Pulmonary artery endothelial cell (primary cell): ENCODE measurements at regions not wholly inside any gene's neighbourhood (a gene's known extent, or its start where the extent isn't known, plus 50 kb on each side); places are given as distances from the start of the nearest gene placed in this dataset.

Experiments
- DNase-seq: peaks from one replicate; pipeline ENCODE4 v3.0.0-alpha.2; 2011; ENCODE audit warnings: low read depth, low spot score

DNA sequence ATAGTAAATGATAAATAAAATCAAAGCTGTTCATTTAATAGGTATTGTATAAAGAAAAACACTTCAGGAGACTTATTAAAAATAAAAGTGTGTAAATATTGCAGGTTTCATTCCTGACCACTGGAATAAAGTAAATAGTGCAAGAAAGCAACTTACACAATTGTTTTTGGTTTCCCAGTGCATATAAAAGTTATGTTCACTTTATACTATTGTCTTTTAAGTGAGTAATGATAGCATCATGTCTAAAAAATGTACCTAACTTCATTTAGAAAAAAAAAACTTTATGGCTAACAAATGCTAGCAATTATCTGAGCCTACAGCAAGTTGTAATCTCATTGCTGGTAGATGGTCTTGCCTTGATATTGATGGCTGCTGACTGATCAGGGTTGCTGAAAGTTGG lies 726.6 kb upstream of the POU3F2 start:
- no peak for DNase-seq

DNA sequence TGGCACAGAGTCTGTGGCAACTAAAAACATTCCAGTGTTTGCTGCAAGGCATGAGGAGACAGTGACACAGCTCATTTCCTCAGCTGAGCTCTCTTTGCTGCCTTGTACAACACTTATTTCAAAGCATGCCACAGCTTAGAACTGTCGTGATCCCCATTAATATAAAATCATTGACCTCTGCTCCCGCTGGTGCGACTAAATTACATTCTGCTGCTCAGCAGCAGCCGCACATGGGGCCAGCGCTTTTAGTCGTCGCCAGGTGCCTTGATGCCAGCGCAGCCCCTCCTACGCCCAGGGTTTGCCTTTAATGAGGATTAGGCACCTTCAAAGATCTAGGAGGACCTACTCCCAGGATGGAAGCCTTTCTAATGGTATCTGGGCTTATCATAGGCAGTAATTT lies 717.9 kb upstream of the POU3F2 start:
- DNase-seq = no peak

DNA sequence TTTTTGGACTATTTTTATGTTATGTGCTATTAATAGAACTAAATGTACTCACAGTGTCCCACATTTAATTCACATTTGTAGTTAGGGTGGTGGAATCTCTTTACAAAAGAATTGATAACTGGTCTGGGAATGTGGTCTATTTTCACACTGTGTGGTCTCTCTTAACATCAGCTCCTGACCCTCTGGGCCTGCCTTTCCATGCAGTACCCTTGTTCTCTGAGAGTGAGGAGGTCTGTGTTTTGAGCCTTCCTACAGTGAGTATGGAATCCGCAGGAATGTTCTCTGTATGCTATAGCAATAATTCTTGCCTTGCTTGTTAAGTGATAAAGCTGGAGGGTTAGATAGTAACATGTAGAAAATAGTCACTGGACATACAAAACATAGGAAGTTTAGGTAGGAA lies 717.3 kb upstream of the POU3F2 start:
- no peak for DNase-seq

DNA sequence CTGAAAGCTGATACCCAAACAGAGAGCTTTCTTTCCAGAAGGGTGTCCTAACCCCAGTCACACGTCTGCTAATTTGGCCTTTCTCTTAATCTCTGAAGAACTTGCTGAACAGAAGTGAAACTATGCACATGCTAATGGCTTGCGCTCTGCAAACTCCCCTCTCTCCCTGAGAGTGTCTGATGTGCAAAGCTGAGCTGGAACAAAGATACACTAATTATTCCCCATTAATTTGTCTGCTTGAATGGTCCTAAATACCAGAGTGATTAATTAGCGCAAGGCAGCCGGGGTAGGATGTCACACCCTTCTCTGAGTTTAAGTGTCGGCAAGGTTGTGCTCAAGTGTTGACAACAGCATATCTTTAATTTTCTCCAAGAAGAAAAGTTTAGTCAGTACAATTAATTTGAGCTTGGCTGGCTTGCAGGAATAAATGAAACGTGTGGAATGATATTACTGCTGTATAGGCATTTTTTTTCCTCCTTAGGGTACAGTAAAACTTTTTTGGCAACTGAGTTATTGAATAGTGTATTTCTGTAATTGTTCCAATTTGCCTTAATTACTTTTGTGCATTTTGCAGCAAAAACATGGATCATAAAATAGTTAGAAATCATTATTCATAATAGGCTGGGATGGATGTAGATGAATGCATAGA lies 715.9 kb upstream of the POU3F2 start:
- DNase-seq = no peak

DNA sequence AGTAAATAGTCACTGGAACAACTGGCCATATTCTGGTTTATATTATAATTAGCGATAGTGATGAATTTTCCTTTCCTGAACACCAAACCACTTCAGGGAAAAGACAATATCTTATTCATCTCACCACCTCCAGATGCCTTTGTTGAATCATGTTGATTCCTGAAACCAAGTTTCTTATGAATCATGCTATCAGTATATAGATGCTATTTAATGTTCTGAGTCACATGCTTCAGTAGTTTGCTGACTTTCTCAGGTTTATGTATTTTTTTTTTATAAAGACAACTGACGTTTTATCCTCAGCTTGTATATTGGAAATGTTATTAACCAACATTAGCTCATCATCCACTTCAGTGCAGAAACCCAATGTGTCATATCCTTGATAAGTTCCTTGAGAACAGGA lies 710.2 kb upstream of the POU3F2 start:
- DNase-seq = no peak

DNA sequence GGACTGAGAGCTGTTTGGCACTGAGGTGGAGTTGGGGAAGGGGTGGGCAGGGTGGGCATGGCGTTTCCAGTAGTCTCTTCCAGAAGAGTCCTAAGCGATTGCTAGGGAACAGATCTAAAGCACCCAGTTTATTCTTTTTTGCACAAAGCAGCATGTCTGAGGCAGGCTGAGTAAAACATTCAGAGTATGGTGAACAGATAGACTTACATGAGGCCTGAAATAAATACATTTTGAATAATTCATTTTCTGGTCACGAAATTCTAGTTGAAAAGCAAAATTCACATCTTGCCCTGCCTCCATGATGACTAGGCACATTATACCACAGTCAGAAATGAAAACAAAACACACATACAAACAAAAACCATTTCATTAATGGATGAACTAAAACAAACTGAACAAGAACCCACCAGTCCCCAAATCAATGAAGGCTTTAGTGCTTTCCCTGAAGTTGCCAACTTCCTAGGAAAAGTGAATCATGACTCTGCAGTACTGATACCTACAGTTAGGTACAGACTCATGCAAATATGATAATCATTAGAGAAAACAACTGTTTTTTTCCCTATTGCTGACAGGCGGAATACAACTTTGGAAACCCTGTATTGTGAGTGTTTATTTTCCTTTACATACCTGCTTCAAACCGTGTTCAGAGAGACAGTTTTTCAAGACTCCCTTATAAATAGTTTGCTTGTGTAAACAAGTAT lies 702.9 kb upstream of the POU3F2 start:
- no peak for DNase-seq

DNA sequence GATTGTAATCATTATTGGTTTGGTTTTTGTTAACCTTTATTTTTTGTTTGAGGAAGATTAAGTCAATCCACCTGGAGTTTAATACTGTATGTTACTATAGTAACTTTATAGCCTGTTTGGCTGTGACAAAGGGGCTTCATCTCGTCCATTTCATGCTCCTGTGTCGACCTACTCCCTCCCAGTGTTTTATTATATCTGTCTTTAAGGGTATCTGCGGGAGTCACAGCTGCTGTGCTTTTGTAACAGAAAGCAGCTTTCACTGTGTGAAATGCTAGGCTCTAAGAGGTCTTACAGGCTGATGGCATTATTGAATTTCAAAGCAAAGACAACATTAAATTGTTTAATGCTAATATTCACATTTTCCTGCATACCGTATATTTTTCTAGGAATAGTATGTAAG lies 698.0 kb upstream of the POU3F2 start:
- DNase-seq = no peak

DNA sequence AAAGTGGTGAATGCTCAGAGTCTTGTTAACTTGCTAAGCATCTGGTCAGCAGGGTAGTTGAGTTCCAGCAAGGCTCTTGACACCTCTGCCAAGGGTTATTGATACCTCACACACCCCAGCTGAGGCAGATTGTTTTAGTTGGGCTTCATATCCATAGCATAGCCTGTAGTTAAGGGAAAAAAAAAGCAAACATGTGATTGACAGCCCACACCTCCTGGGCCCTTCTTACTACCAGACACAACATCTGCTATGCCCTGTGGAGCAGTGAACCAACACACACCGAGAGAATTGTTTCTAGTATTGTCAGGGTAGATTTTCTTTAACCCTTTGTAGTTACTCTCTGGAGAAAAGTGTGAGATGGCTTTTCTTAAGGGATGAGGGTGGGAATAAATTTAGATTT lies 697.0 kb upstream of the POU3F2 start:
- no peak for DNase-seq

DNA sequence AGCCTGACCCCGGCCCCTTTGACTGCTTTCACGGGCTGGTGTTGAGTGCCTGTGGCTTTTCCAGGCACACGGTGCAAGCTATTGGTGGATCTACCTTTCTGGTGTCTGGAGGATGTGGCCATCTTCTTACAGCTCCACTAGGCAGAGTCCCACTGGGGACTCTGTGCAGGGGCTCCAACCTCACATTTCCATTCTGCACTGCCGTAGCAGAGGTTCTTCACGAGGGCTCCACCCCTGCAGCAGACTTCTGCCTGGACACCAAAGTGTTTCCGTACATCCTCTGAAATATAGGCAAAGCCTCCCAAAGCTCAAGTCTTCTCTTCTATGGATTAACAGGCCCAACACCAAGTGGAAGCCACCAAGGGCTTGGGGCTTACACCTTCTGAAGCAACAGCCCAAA lies 691.5 kb upstream of the POU3F2 start:
- no peak for DNase-seq

DNA sequence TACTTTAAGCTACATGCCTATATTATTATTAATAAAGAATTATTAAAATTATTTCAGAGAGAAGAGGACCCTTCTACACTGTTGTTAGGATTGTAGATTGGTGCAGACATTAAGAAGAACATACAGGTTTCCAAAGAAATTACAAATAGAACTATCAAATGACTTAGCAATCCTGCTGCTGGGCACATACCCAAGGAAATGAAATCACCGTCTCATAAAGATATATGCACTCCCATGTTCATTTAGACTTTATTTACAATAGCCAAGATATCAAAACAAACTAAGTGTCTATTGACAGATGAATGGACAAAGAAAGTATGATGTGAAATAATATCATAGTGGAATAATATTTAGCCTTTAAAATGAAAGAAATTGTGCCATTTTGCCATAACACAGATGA lies 687.7 kb upstream of the POU3F2 start:
- DNase-seq = no peak

DNA sequence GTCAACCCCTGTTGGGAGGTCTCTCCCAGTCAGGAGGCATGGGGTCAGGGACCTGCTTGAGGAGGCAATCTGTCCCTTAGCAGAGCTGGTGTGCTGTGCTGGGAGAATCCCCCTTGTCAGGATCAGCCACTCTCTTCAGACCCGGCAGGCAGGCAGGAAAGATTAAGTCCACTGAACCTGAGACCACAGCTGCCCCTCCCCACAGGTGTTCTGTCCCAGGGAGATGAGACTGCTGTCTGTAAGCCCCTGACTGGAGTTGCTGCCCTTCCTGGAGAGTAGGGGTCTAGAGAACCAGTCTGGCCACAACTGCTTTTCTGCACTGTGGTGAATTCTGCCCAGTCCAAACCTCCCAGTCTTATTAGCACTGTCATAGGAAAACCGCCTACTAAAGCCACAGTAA lies 677.8 kb upstream of the POU3F2 start:
- DNase-seq = no peak

DNA sequence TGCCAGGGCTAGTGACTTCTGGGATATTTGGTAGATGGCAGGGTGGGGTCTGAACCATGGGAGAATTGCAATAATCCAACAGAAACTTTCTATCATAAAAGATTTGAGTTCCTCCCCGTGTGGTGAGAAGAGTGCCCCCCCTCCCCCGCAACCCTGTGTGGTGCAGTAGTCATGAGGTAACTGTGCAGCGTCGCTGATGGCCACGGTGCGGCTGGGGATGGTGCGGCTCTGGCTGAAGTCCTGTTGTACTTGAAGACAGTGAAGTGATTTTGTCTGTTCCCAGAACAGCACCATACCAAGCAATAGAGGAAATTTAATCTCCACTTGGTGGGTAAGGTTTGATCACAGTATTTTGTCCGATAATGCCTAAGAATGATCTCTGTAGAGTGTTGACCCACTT lies 654.8 kb upstream of the POU3F2 start:
- DNase-seq = no peak

DNA sequence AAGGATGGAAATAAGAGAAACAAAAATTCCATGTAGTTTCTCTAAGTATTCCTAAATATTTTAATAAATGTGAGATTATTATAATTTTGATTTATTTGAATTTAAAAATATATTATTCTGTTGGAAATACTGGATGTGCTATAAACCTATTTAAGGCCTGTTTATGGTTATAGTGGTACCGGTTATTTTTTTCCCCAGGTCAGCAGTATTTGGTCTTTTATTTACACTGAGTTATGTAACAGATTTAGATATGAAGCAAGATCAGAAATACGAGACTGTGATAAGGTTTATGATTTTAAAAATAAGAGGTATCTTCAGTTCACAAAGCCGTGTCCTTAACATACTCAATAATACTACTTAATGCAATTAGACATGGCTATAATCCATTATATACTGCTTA lies 634.3 kb upstream of the POU3F2 start:
- DNase-seq = no peak

DNA sequence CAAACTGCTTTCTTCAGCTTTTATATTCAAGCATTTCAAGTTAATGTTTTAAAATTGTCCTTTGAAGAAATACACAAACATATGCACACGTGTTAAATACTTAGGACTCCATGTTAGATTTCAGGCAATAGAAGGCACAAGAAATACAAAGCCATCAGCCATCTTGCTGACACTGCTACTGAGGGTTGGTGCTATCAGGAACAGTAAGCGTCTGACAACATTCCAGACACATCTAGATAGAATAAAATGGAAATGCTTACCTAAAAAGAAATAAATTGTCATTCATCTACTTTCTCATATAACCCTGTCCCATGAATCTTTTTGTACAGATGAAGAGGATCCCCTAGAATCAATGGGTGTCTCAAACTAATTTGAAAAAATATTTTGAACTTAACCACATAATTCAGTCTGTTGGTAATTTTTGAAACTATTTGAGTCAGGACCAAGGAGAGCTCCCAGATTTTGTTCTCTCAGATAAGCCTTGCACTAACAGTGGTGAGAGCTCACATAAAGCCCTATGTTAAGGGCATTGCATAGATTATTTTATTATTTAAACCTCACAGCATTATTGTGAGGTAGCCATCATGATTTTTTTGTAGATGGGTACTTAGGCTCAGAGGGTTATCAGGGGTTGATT lies 631.1 kb upstream of the POU3F2 start:
- DNase-seq = no peak

DNA sequence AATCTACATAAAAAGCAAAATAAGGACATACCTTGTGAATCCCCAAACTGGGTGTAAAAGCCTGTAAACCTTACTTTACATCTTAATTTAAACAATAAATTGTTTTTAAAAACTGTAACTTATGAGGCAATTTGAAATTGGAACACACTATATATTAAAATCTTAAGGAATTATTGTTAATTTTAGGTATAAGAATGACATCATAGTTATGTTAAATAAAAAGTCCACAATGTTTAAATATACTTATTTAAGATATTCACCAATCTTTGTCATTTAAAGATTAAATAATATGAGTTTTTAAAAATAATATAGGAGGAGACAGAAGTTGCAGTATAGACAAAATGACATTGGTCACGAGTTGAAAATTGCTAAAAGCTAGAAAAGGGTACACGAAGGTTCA lies 621.9 kb upstream of the POU3F2 start:
- no peak for DNase-seq

DNA sequence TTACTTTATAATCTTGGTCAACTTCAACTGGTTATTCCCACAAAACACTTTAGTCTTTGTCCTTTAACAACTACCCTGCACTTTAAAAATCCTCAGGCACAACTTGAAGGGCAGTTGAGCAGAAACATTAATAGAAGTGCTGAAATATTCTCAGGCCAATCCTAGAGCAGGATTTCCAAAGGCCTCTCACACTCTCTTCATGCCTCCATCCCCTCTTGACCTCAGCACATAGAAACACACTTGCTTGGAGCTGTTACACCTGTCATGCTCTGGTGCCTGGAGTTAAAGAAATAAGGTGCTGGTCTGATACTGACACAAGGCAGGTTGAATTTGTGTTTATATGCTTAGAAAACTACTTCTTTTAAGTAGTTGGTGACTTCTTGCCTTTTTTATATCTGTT lies 618.8 kb upstream of the POU3F2 start:
- DNase-seq = no peak

DNA sequence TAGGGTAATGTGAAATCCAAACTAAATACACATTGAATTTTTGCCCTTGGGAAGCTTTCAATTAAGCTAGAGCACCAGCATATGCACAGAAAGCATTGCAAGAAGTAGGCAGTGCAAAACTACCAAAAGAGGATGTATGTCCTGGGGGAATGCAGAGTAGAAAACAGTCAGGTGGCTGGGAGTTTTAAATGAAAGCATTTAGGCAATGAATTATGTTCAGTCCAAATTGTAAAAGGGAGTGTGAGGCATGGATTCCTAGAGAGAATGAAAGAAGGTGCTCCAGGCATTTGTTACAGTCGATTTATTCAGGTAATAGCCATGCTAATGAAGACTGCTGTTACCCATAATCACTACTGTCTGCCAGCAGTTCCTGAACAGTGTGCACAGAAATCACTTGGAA lies 604.1 kb upstream of the POU3F2 start:
- DNase-seq = no peak

DNA sequence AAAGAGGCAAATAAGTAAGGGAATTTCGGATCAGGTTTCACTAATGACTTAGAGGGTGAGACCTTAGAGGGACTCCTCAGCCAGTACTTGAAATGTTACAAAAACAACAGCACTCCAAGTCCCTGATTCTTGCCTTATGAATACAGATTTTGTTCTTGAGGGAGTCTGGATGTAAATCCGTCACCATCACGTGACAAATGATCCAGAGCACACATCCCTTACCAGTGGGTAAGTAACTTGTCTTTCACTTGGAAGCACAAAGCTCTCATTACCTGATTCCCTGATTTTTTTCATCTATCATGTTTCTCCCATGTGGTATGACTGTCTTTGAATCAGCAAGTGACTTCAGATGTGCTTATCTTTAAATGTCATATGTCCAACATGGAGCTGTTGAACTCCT lies 595.3 kb upstream of the POU3F2 start:
- no peak for DNase-seq

DNA sequence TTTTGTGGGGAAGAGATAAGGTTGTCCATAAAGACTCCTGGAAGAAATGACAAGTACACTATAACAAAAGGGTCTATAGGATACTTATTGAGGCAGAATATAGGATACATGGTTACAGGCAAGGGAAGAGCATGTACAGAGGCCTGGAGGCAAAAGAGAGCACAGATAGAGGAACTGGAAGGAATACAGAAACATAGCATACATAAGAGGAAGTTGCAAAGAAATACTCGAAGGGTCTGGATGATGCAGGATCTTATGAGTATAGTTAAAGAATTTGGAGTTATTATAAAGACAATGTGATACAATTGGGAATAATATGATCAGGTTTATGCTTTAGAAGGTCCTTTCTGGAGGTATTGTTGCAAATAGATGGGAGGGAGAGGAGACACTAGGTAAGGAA lies 592.7 kb upstream of the POU3F2 start:
- no peak for DNase-seq

DNA sequence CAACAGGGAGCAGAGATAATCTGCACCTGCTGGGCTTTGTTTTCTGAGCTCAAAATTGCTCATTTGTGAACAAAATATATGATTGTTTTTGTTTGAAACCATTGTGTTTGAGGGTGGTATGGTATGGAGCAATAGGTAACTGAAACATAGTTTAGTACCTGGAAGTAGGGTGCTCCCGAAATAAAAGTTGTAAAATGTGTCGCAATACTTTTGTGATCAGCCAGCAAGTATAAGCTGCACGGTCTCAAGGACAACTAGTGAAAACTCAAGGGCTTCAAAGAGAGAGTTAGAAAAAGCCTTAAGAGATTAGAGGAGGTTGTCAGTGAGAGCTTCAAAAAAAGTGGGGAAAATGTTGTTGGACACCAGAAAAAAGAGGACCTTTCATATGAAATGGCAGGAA lies 579.8 kb upstream of the POU3F2 start:
- DNase-seq = no peak

DNA sequence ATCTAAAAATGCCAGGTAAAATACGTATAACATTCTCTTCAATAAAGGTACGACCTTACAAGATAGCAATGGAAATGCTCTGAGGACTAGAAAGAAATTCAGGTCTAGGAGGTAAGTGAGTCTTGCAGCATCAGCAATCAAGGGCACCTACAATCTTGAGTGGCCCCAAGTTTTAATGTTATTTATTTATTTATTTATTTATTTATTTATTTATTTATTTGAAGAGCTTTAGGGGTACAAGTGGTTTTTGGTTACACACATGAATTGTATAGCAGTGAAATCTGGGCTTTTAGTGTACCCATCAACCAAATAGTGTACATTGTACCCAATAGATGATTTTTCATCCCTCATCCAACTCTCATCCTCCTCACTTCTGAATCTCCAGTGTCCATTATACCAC lies 574.0 kb upstream of the POU3F2 start:
- DNase-seq = no peak

DNA sequence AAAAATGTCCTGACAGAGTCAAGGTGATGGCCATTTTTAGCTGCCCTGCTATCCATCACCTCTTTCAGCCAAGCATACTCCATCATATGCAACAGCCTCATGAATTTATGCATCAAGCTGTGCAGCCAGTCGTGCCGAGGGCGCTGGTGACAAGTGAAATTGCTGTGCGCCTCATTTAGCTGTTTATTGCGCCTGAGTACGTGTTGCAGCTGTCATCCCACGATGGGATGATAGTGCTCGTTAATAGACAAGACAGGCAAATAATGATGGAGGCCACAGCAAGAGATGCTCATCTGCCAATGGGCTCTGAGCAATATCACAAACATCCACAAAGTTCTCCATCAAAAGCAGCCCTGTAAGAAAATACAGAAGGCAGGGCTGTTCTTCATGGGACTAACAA lies 562.3 kb upstream of the POU3F2 start:
- no peak for DNase-seq

DNA sequence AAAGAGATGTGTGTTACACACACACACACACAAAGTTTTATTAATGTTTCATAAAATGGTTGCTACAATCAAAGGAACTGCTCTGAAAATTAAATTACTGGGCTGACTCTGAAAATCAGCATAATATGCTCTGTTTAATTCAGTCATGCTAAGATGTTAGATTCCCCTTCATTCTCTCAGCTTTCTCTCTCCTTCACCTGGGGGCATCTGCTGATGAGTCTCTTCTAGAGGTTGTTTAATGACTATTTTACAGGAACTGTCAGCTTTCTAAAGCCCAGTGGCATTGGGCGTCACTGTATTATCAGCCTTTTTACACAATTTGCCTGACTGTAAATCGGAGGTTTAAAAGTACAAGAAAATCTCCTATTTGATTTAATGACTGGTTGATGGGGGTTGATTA lies 559.7 kb upstream of the POU3F2 start:
- DNase-seq = no peak
